ENCODE measurements at regions not wholly inside any gene's neighbourhood (a gene's known extent, or its start where the extent isn't known, plus 50 kb on each side); places are given as distances from the start of the nearest gene placed in this dataset.

- TF ChIP-seq CHD7 (IDR thresholded peaks at IDR 0.05; ENCODE audit: insufficient replicate concordance, low read length) (no peak), RXRA (IDR thresholded peaks at IDR 0.05; ENCODE audit: insufficient read depth, low read depth, low read length) (no peak), ASH2L (IDR thresholded peaks at IDR 0.05; ENCODE audit: low read length) (no peak)
Observed at GRCh38 chr5:143537056-143537455, 133.6 kb upstream of the NR3C1 start (continued).
